ENCODE measurements at regions not wholly inside any gene's neighbourhood (a gene's known extent, or its start where the extent isn't known, plus 50 kb on each side); places are given as distances from the start of the nearest gene placed in this dataset.

DNA sequence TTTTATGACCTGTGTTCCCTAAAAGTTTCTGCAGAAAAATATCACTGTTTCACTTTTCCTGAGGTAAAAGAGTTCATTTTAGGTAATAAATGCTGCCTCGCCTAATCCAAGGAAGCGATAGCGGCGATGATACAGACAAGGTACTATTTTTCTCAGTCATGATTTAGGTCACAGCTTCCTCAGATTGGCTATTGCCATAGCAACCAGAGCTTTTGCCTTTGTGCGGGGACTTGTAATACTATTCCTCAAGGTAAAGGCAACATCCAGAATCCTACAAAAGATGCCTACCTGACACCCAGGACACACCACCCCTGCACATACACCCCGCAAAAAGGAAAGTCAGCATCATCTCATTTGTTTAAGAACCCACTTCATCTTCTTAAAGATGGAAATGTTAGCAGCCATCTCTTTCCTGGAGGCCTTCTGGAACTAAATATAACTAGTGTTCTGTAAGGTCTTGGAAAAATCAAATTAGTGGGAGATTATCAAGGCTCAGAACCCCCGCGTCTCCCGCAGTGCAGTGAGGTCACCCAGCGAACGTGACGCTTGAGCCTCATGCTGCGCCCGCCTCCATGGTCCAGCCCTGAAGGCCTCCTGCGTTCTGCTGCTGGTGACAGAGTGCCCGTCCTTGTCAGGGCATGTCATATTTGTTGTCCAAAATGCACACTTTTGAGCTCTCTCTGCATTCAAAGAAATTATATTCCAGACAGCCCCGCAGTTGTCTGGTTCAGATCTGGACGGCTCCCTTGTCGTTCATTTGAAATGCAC is 402.0 kb upstream of the RNF32 start:
- intact Hi-C loops (cut with DNase I), result no loop called here

GRCh38 chr7:156237614-156238013 is 403.0 kb upstream of the RNF32 start:
- intact Hi-C loops (cut with DNase I), result no loop called here
- no peak for DNase-seq

More for the DNA sequence above, 402.0 kb upstream of the RNF32 start:
- no peak for DNase-seq

- DNase-seq, result no peak
- intact Hi-C loops (cut with DNase I), result no loop called here
These were observed 403.5 kb upstream of the RNF32 start for GRCh38 chr7:156236936-156237599.

DNA sequence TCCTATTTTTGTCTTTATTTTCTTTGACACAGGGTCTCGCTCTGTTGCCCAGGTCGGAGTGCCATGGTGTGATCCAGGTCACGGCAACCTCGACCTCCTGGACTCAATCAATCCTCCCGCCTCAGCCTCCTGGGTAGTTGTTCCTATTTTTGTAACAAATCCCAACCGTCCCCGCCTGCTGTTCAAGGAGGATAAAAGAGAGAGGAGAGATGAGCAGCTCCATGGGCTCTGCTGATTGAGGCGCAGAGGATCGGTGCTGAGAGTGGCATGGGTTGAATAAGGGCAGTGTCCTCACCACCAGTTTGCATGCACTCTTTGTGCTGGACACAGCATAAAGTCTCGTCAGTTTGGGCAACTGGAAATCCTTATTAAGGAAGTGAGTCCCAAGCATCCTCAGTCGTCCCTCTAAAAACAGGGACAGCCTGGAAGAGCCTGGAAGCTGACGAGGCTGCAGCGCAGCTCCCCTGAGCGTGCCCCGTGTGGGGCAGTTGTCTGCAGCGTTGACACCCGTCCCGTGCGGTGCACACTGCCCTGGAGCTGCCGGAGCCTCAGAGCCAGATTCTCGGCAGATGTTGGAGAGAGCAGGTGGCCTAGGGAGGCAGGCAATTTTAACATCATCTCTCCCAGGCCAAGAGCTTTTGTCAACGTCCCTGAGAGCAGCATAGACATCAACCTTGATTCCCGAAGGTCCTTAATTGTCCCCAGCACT is 404.2 kb upstream of the RNF32 start:
- intact Hi-C loops (cut with DNase I), result no loop called here
- DNase-seq, result no peak

- intact Hi-C loops (cut with DNase I), result no loop called here
- no peak for DNase-seq
These were observed 405.7 kb upstream of the RNF32 start for GRCh38 chr7:156234666-156235494.

DNA sequence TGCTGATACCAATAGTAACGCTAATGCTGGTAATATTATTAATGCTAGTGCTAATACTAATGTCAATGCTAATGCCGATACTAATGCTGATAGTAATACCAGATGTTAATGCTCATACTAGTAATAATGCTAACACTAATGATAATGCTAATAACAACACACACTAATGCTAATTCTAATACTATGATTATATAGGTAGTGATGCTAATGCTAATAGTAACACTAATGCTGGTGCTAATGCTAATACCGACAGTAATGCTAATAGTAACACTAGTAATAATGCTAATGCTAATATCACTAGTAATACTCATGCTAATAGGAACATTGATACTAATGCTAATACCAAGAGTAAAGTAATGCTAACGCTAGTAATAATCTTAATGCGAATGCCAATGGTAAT is 406.4 kb upstream of the RNF32 start:
- intact Hi-C loops (cut with DNase I), result no loop called here

DNA sequence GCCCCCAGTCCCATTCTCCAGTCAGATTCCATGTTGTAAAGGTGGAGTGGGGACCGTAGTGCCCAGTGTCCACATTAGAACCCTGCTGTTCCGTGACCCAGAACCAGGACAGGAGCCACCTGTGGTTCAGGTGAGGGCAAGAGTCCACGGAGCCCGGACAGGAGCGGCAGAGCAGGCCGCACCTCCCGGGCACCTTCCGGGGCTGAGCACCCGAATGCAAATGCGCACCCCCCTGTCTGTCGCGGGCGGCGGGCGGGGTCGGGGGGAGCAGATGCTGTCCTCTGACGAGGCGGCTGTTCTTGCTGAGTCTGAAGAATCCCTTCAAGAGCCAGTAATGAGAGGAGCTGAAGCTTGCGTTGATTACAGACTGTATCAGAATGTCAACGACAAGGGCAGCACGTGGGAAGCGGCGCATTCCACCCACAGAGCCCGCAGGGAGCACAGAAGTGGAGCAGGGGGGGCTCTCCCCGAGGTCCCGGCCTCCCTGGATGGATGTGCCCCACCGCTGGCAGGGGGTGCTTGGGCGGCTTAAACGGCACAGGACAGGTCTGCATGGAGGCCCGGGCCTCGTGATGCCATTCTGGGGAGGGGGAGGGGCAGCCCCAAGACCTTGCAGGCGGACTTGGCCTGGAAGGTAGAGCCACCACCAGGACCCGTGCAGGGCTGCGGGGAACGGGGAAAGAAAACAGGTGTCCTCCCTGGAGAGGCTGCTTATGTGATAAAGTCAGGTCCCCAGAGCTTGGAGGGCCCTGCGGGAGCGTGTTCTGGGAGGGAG is 407.5 kb upstream of the RNF32 start:
- intact Hi-C loops (cut with DNase I), result no loop called here
- DNase-seq, result peak in 3 of 10 donors; percentile 13 to 89 (median 78)

More for the DNA sequence above, 406.4 kb upstream of the RNF32 start:
- DNase-seq, result no peak

- intact Hi-C loops (cut with DNase I), result no loop called here
- no peak for DNase-seq
These were observed 410.0 kb upstream of the RNF32 start for GRCh38 chr7:156230576-156230975.

GRCh38 chr7:156224833-156225225 is 412.6 kb upstream of the SHH start:
- no peak for DNase-seq
- intact Hi-C loops (cut with DNase I), result no loop called here

DNA sequence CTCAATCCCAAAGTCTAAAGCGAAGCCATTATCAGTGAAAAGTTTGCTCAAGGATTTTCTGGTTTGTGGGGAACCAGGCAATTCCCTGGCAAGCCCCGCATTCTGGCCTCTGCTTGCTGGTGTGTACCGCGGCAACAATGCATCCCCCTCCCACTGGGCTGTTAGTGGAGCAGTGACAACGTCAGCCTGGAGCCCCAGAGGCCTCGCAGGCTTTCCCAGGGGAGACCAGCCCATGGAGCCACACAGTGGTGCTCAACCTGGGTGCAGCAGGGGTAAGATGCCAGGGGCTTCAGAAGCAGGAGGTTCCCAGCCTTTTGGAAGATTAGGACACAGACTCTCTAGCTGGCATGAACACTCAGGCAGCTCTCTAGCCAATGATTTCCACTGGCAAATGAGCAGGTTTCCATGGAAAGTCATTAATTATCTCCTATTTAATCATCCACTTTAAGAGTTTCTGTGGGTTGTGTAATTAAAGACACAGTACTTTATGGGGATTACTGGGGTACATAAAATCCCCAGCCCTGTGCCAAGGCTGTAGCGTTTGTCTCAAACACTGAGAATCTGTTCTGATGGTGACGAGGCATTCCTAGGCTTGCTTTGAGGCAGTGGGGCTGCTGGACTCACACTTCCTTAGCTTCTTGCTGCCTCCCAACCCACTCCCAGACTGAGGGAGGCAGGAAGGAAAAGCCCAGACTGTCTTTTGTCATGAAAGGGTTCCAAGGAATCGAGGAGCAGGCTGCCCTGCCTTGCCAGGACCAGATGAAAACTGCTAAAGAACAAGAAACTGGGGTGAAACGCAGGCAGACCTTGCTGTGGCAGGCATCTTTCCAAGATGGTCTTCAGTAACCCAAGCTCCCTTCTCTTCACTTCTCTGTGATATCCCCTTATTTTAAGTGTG is 411.9 kb upstream of the SHH start:
- intact Hi-C loops (cut with DNase I), result no loop called here
- no peak for DNase-seq

DNA sequence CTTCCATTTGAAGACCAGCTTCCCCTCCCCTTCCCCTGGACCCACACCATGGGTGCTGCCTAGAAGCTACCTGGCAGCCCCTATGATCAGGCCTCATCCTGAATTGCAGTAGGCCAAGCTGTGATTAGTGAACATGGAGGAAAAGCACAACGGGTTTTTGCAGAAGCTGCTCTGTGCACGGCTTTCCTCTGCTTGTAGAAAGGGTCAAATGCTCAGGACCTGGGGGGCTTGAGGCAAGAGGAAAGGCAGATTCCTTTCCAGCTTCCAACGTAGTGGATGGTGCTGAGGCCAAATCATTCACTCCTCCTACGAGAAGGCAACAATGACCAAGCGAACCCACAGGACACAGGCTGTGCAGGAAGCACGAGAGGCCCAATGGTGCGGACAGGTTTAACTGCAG is 410.3 kb upstream of the SHH start:
- DNase-seq, result no peak
- intact Hi-C loops (cut with DNase I), result no loop called here

GRCh38 chr7:156222151-156222550 is 409.9 kb upstream of the SHH start:
- DNase-seq, result no peak
- intact Hi-C loops (cut with DNase I), result no loop called here

DNA sequence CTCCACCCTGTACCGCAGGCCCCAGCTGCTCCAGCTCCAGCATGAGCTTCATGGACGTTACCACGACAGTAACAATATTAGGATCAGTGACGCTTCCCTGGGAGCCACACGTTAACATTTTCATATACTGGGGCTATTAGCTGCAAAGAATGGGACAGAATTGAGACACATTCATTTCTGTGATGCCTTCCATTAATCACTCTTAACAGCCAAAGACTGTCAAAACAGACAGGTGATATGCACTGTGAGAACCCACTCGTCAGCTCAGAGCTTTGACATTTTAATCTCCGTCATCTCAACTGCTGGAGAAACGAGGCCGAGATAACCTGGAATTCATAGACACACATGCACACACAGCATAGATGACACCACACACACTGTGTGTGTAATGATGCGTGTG is 408.4 kb upstream of the SHH start:
- intact Hi-C loops (cut with DNase I), result no loop called here
- DNase-seq, result no peak

GRCh38 chr7:156220078-156220605 is 407.9 kb upstream of the SHH start:
- DNase-seq, result no peak
- intact Hi-C loops (cut with DNase I), result no loop called here

- no peak for DNase-seq
These were observed 407.2 kb upstream of the SHH start for GRCh38 chr7:156219307-156220077.

GRCh38 chr7:156218544-156219306 is 406.5 kb upstream of the SHH start:
- no peak for DNase-seq

More at GRCh38 chr7:156219307-156220077, 407.2 kb upstream of the SHH start:
- intact Hi-C loops (cut with DNase I), result no loop called here

GRCh38 chr7:156217803-156218202 is 405.5 kb upstream of the SHH start:
- intact Hi-C loops (cut with DNase I), result no loop called here

More at GRCh38 chr7:156218544-156219306, 406.5 kb upstream of the SHH start:
- intact Hi-C loops (cut with DNase I), result no loop called here

More at GRCh38 chr7:156217803-156218202, 405.5 kb upstream of the SHH start:
- DNase-seq, result no peak

Data from posterior cingulate gyrus (tissue), 11 donors.